K562 (cell line): ENCODE measurements at regions not wholly inside any gene's neighbourhood (a gene's known extent, or its start where the extent isn't known, plus 50 kb on each side); places are given as distances from the start of the nearest gene placed in this dataset.

Experiments used
- ATAC-seq: fragments of 200-7000 bp; cut with Tn5 transposase; 3 replicates; pipeline ENCODE4 v1.9.1; 2020; ENCODE audit warnings: moderate library complexity
- BruUV-seq: library from RNA; stranded (reverse); fragments of 400-500 nt; replicated peaks from 2 replicates; lab custom pipeline; 2021; lab: Mats Ljungman, UMichigan
- CTCF ChIA-PET: fragments of 300-600 bp; formaldehyde crosslinking; extraction: SDS; loops from one replicate; lab custom pipeline; 2021; ENCODE audit warnings: low intra/inter-chr PET ratio; lab: Yijun Ruan, JAX
- POLR2A ChIA-PET: fragments of 300-600, 350-650 bp; sonication (Branson Sonifier 250); formaldehyde crosslinking; extraction: SDS; loops from one replicate; lab custom pipeline; 2021; ENCODE audit warnings: antibody characterized with exemption, inconsistent platforms; lab: Yijun Ruan, JAX
- DNase-seq, 4 experiments: peaks; one replicate each; pipeline versions ENCODE4 v3.0.0 to v3.0.0-alpha.2; 2011 to 2018; ENCODE audit warnings: low spot score in 3 of 4, mixed read lengths in 3 of 4; ENCODE audit errors: extremely low read depth in 1 of 4
- FAIRE-seq: peaks from 2 replicates; lab custom pipeline; 2011; peaks lifted over from hg19 to GRCh38; lab: Jason Lieb, UNC
- H2AFZ ChIP-seq: 2 replicates; pipeline ENCODE4 v1.6.0; 2011; ENCODE audit warnings: low read depth, low read length, control low read depth, inconsistent platforms
- H3K27ac ChIP-seq: fragments of 200-600 bp; 3 replicates; pipeline ENCODE4 v1.8.0; 2011; ENCODE audit warnings: low read depth, mild to moderate bottlenecking, control low read depth, inconsistent platforms, low read length, moderate library complexity, mixed read lengths; ENCODE audit errors: extremely low read depth
- H3K27me3 ChIP-seq, 2 experiments: fragments of 300-600 bp in 1 of 2; 2 replicates in 1 of 2; 3 replicates in 1 of 2; pipeline versions ENCODE4 v1.6.0 to v1.8.0; 2011; ENCODE audit warnings: inconsistent platforms in 2 of 2, low read length in 2 of 2, mild to moderate bottlenecking in 1 of 2, mixed read lengths in 1 of 2, moderate library complexity in 1 of 2; ENCODE audit not compliant: control insufficient read depth in 2 of 2, insufficient read depth in 2 of 2
- H3K36me3 ChIP-seq: fragments of 300-600 bp; 3 replicates; pipeline ENCODE4 v1.8.0; 2011; ENCODE audit warnings: mild to moderate bottlenecking, low read length, inconsistent platforms; ENCODE audit not compliant: control insufficient read depth, insufficient read depth
- H3K4me1 ChIP-seq, 2 experiments: fragments of 200-600 bp in 1 of 2; replicated peaks in 1 of 2; 2 replicates in 1 of 2; 3 replicates in 1 of 2; pipeline versions ENCODE4 v1.5.1 to v1.8.0; 2011; ENCODE audit warnings: inconsistent platforms in 2 of 2, low read length in 2 of 2, mild to moderate bottlenecking in 1 of 2, mixed read lengths in 1 of 2, moderate library complexity in 1 of 2; ENCODE audit not compliant: control insufficient read depth in 2 of 2, insufficient read depth in 2 of 2
- H3K4me2 ChIP-seq: 2 replicates; pipeline ENCODE4 v1.6.1; 2011; ENCODE audit warnings: low read length, control low read depth, inconsistent platforms, mixed read lengths; ENCODE audit not compliant: insufficient read depth
- H3K4me3 ChIP-seq: fragments of 200-600 bp; sonication (generic), shearing (Covaris generic); 2 replicates; pipeline ENCODE4 v1.5.1; 2016; ENCODE audit warnings: control low read depth, inconsistent platforms
- H3K79me2 ChIP-seq: fragments of 200-600 bp; 3 replicates; pipeline ENCODE4 v1.8.0; 2011; ENCODE audit warnings: low read length, inconsistent platforms; ENCODE audit not compliant: control insufficient read depth, insufficient read depth
- H3K9ac ChIP-seq, 2 experiments: 2 replicates each; pipeline versions ENCODE4 v1.6.0 to v1.6.1; 2011; ENCODE audit warnings: low read depth in 2 of 2, low read length in 2 of 2, control low read depth in 1 of 2, inconsistent platforms in 1 of 2, mild to moderate bottlenecking in 1 of 2, mixed read lengths in 1 of 2; ENCODE audit not compliant: insufficient read depth in 1 of 2
- H3K9me1 ChIP-seq: one replicate; pipeline ENCODE4 v1.6.0; 2011; ENCODE audit warnings: inconsistent platforms, mild to moderate bottlenecking, low read length, moderate library complexity; ENCODE audit not compliant: control insufficient read depth, insufficient read depth
- H3K9me3 ChIP-seq: replicated peaks from 2 replicates; pipeline ENCODE4 v1.5.1; 2011; ENCODE audit warnings: low read depth, low read length, inconsistent platforms; ENCODE audit not compliant: control insufficient read depth, insufficient read depth
- H4K20me1 ChIP-seq: replicated peaks from 2 replicates; pipeline ENCODE4 v1.6.1; 2011; ENCODE audit warnings: low read length, inconsistent platforms, mixed read lengths; ENCODE audit not compliant: control insufficient read depth, insufficient read depth
- DDX20 ChIP-seq: fragments of 450-650 bp; IDR thresholded peaks from 2 replicates; pipeline ENCODE4 v1.6.1; 2016; ENCODE audit warnings: missing genetic modification characterization, low read depth, mild to moderate bottlenecking, missing compliant biosample characterization, moderate library complexity
- ELK3 ChIP-seq: fragments of 450-650 bp; formaldehyde crosslinking; IDR thresholded peaks from 2 replicates; pipeline ENCODE4 v1.4.0; 2020; ENCODE audit warnings: mild to moderate bottlenecking
- NFATC3 ChIP-seq: fragments of 450-650 bp; IDR thresholded peaks from 2 replicates; pipeline ENCODE4 v1.6.1; 2017; ENCODE audit warnings: mild to moderate bottlenecking
- NRF1 ChIP-seq, 2 experiments: fragments of 450-650 bp; IDR thresholded peaks in 1 of 2; conservative IDR thresholded peaks in 1 of 2; 2 replicates each; pipeline ENCODE4 v1.6.1; 2014; ENCODE audit warnings: mild to moderate bottlenecking in 2 of 2
- PML ChIP-seq: IDR thresholded peaks from 2 replicates; pipeline ENCODE4 v1.6.1; 2012; ENCODE audit warnings: low read length, inconsistent platforms
- PTBP1 ChIP-seq: fragments of 200-400 bp; formaldehyde crosslinking; IDR thresholded peaks from 2 replicates; pipeline ENCODE4 v1.6.1; 2017; ENCODE audit warnings: low read depth, low read length
- RBM25 ChIP-seq: fragments of 200-400 bp; formaldehyde crosslinking; IDR thresholded peaks from 2 replicates; pipeline ENCODE4 v1.6.1; 2018; ENCODE audit warnings: low read length, low read depth, moderate library complexity; ENCODE audit not compliant: severe bottlenecking
- SMC3 ChIP-seq: conservative IDR thresholded peaks from 2 replicates; pipeline ENCODE4 v1.6.1; 2011; ENCODE audit warnings: low read depth, low read length, improper control_type of control experiment; ENCODE audit not compliant: insufficient read depth
- SRF ChIP-seq, 2 experiments: fragments of 250-450, 450-650 bp in 1 of 2; sonication (Bioruptor Pico) in 1 of 2; sonication (generic) in 1 of 2; formaldehyde crosslinking; IDR thresholded peaks; 2 replicates each; pipeline versions ENCODE4 v1.5.0 to v1.5.1; 2020 to 2022; ENCODE audit warnings: mild to moderate bottlenecking in 1 of 2, missing genetic modification reagents in 1 of 2
- STAT6 ChIP-seq: sonication (generic); formaldehyde crosslinking; IDR thresholded peaks from 2 replicates; pipeline ENCODE4 v1.8.1; 2023; ENCODE audit warnings: mild to moderate bottlenecking, missing genetic modification reagents
- ZBTB17 ChIP-seq: fragments of 450-650 bp; formaldehyde crosslinking; IDR thresholded peaks from 2 replicates; pipeline ENCODE4 v1.4.0; 2020; ENCODE audit warnings: mild to moderate bottlenecking
- ZNF134 ChIP-seq: fragments of 250-450 bp; sonication (Bioruptor Pico); conservative IDR thresholded peaks from 2 replicates; pipeline ENCODE4 v1.4.0; 2020
- WGBS: fragments of 100-300 bp; shearing (Covaris generic); methylation state at CpG from one replicate; pipeline ENCODE4 v1.1.6; 2016; ENCODE audit warnings: low coverage, mixed read lengths; ENCODE audit not compliant: insufficient coverage; ENCODE audit errors: missing lambda C conversion rate; 5-methylcytosine and 5-hydroxymethylcytosine counted together
- in situ Hi-C: fragments of 300-500 bp; cut with MboI; formaldehyde crosslinking; loops from 4 replicates; pipeline ENCODE4 v1.15.0; 2018; ENCODE audit warnings: inconsistent platforms, mixed read lengths
- intact Hi-C: fragments of 100-400 bp; cut with micrococcal nuclease; formaldehyde crosslinking; loops from 2 replicates; pipeline ENCODE4 v1.14.2; 2022
- TF ChIP-seq, protein P1 (sequence below): fragments of 250-450 bp; sonication (Bioruptor Pico); IDR thresholded peaks from 2 replicates; pipeline ENCODE4 v1.5.0; 2020; ENCODE audit warnings: mild to moderate bottlenecking
- TF ChIP-seq, protein P2 (sequence below): fragments of 250-450 bp; sonication (Bioruptor Pico); IDR thresholded peaks from 2 replicates; pipeline ENCODE4 v1.4.0; 2020; ENCODE audit warnings: borderline replicate concordance

- H4K20me1 ChIP-seq = no peaks in the 10 kb centered on the region
- no peaks in the 10 kb centered on the region for H3K9me3 ChIP-seq
- no peak overlapping the region for H3K4me3 ChIP-seq
- no peaks in the 10 kb centered on the region for H3K9me1 ChIP-seq
- no peak for FAIRE-seq
- in situ Hi-C loops = no loop called here
- H3K4me2 ChIP-seq = no peak overlapping the region
- no peaks in the 10 kb centered on the region for H3K27me3 ChIP-seq
- H3K27ac ChIP-seq = no peak overlapping the region
- no peak for DNase-seq
- H3K4me1 ChIP-seq = no peaks in the 10 kb centered on the region
- H3K36me3 ChIP-seq = no peaks in the 10 kb centered on the region
- WGBS = 0% methylated on average over 1 of the region's 1 CpG
- ChIA-PET CTCF (no interaction called here), POLR2A (no interaction called here)
- BruUV-seq = no TSS peak
- no peak overlapping the region for H2AFZ ChIP-seq
- H3K79me2 ChIP-seq = no peaks in the 10 kb centered on the region
- TF ChIP-seq ZNF134 (CRISPR knock-in tag) = no peak
- TF ChIP-seq, protein P1, sequence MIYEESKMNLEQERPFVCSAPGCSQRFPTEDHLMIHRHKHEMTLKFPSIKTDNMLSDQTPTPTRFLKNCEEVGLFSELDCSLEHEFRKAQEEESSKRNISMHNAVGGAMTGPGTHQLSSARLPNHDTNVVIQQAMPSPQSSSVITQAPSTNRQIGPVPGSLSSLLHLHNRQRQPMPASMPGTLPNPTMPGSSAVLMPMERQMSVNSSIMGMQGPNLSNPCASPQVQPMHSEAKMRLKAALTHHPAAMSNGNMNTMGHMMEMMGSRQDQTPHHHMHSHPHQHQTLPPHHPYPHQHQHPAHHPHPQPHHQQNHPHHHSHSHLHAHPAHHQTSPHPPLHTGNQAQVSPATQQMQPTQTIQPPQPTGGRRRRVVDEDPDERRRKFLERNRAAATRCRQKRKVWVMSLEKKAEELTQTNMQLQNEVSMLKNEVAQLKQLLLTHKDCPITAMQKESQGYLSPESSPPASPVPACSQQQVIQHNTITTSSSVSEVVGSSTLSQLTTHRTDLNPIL (CRISPR knock-in tag) = no peak
- TF ChIP-seq DDX20 (tag) = no peak
- TF ChIP-seq NRF1 (conservative IDR thresholded peaks at IDR 0.05 in 1 of 2, IDR thresholded peaks at IDR 0.05 in 1 of 2) = no peak
- no peak for TF ChIP-seq PML
- TF ChIP-seq ELK3 = no peak
- TF ChIP-seq SRF (CRISPR knock-in tag; IDR thresholded peaks at IDR 0.05) = no peak
- TF ChIP-seq STAT6 (CRISPR knock-in tag) = no peak
- TF ChIP-seq RBM25 = no peak
- TF ChIP-seq SMC3 = no peak
- TF ChIP-seq PTBP1 = no peak
- TF ChIP-seq NFATC3 = no peak
- TF ChIP-seq, protein P2, sequence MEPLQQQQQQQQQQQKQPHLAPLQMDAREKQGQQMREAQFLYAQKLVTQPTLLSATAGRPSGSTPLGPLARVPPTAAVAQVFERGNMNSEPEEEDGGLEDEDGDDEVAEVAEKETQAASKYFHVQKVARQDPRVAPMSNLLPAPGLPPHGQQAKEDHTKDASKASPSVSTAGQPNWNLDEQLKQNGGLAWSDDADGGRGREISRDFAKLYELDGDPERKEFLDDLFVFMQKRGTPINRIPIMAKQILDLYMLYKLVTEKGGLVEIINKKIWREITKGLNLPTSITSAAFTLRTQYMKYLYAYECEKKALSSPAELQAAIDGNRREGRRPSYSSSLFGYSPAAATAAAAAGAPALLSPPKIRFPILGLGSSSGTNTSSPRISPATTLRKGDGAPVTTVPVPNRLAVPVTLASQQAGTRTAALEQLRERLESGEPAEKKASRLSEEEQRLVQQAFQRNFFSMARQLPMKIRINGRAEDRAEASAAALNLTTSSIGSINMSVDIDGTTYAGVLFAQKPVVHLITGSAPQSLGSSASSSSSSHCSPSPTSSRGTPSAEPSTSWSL (CRISPR knock-in tag) = no peak
- no peak for TF ChIP-seq ZBTB17 (CRISPR knock-in tag)
- ATAC-seq = no peak
- intact Hi-C loops = no loop called here
- no peak overlapping the region for H3K9ac ChIP-seq
Observed at GRCh38 chr13:76772241-76772640, 114.0 kb downstream of the KCTD12 start.
